CD4-positive, alpha-beta T cell (primary cell): ENCODE measurements at regions not wholly inside any gene's neighbourhood (a gene's known extent, or its start where the extent isn't known, plus 50 kb on each side); places are given as distances from the start of the nearest gene placed in this dataset.

ENCODE experiments used
- ATAC-seq: fragments of 200-7000 bp; cut with Tn5 transposase; one replicate; pipeline ENCODE4 v1.10.0; 2022; ENCODE audit warnings: mild to moderate bottlenecking; ENCODE audit not compliant: poor library complexity
- CTCF ChIA-PET: fragments of 350-600 bp; sonication (Branson Sonifier 250); formaldehyde crosslinking; loops from one replicate; lab custom pipeline; 2021; ENCODE audit warnings: antibody characterized with exemption, inconsistent platforms; lab: Charles Lee
- POLR2A ChIA-PET: fragments of 350-600 bp; sonication (Branson Sonifier 250); formaldehyde crosslinking; loops from one replicate; lab custom pipeline; 2021; ENCODE audit warnings: antibody characterized with exemption, inconsistent platforms; lab: Charles Lee
- DNase-seq, 14 experiments: peaks; one replicate each; pipeline ENCODE4 v3.0.0-alpha.2; 2013 to 2020; ENCODE audit warnings: mixed read lengths in 2 of 14
- H3K27ac ChIP-seq, 2 donors: one replicate each; pipeline versions ENCODE4 v1.5.1 to v1.7.0; 2013; ENCODE audit warnings: low read length in 2 of 2, low read depth in 1 of 2, mild to moderate bottlenecking in 1 of 2
- H3K27me3 ChIP-seq, 2 experiments: 1 replicate in 1 of 2; 2 replicates in 1 of 2; pipeline versions ENCODE4 v1.6.1 to v1.7.0; 2013; ENCODE audit warnings: low read length in 2 of 2, control low read depth in 1 of 2, mild to moderate bottlenecking in 1 of 2, moderate library complexity in 1 of 2; ENCODE audit not compliant: insufficient read depth in 2 of 2, control insufficient read depth in 1 of 2
- H3K36me3 ChIP-seq: one replicate; pipeline ENCODE4 v1.6.1; 2013; ENCODE audit warnings: low read length, control low read depth; ENCODE audit not compliant: insufficient read depth
- H3K4me1 ChIP-seq: one replicate; pipeline ENCODE4 v1.6.1; 2013; ENCODE audit warnings: low read length, control low read depth; ENCODE audit not compliant: insufficient read depth
- H3K4me3 ChIP-seq: one replicate; pipeline ENCODE4 v1.5.1; 2013; ENCODE audit warnings: mild to moderate bottlenecking, low read length, moderate library complexity
- H3K9me3 ChIP-seq, 2 experiments: 1 replicate in 1 of 2; 2 replicates in 1 of 2; pipeline versions ENCODE4 v1.6.1 to v1.7.0; 2013; ENCODE audit warnings: low read length in 2 of 2, mild to moderate bottlenecking in 2 of 2, control low read depth in 1 of 2, moderate library complexity in 1 of 2; ENCODE audit not compliant: control insufficient read depth in 1 of 2, insufficient read depth in 1 of 2
- H3K27ac Mint-ChIP-seq: one replicate; pipeline ENCODE4 v1.8.0; 2020; ENCODE audit warnings: mixed read lengths
- H3K27me3 Mint-ChIP-seq: one replicate; pipeline ENCODE4 v1.8.0; 2021; ENCODE audit warnings: mixed read lengths
- H3K36me3 Mint-ChIP-seq: one replicate; pipeline ENCODE4 v1.8.0; 2021; ENCODE audit warnings: low read depth, mixed read lengths
- H3K4me1 Mint-ChIP-seq: one replicate; pipeline ENCODE4 v1.8.0; 2021; ENCODE audit warnings: low read depth, mixed read lengths
- H3K4me3 Mint-ChIP-seq: one replicate; pipeline ENCODE4 v1.8.0; 2020; ENCODE audit warnings: mild to moderate bottlenecking, mixed read lengths
- H3K9me3 Mint-ChIP-seq: one replicate; pipeline ENCODE4 v1.8.0; 2020; ENCODE audit warnings: mixed read lengths
- CTCF ChIP-seq: fragments of 200-600 bp; IDR thresholded peaks from one replicate; pipeline ENCODE4 v1.8.0; 2022; ENCODE audit warnings: antibody characterized with exemption, mild to moderate bottlenecking
- intact Hi-C, 2 experiments: fragments of 100-400 bp; cut with DNase I in 1 of 2; cut with micrococcal nuclease in 1 of 2; formaldehyde crosslinking; loops; one replicate each; pipeline versions ENCODE4 v1.15.1 to v1.9.0; 2023 to 2025; cut with DNase I, micrococcal nuclease

- no peak overlapping the region for H3K4me3 Mint-ChIP-seq
- H3K36me3 Mint-ChIP-seq, result no peaks in the 10 kb centered on the region
- no peaks in the 10 kb centered on the region for H3K9me3 Mint-ChIP-seq
- peaks cover 3% of the 10 kb centered on the region for H3K4me1 ChIP-seq
- peaks cover 17% of the 10 kb centered on the region for H3K4me1 Mint-ChIP-seq
- no peak overlapping the region for H3K4me3 ChIP-seq
- ChIA-PET POLR2A (no interaction called here), CTCF (interaction anchor here (0.9 to 3.0 kb wide), 2 partner anchors 207 to 796 kb away, joined by 3 to 13 read pairs; no protein-coding TSS in a partner anchor)
- TF ChIP-seq CTCF, result no peak
- peak in 2 of 14 experiments; percentile 6 to 19 for DNase-seq
- H3K9me3 ChIP-seq, result no peaks in the 10 kb centered on the region
- H3K27ac ChIP-seq, result no peak overlapping the region
- intact Hi-C loops, result no loop called here
- no peaks in the 10 kb centered on the region for H3K27me3 ChIP-seq
- no peaks in the 10 kb centered on the region for H3K27me3 Mint-ChIP-seq
- no peak for ATAC-seq
- H3K27ac Mint-ChIP-seq, result no peak overlapping the region
- H3K36me3 ChIP-seq, result no peaks in the 10 kb centered on the region
Measured at GRCh38 chr14:100438678-100439592, 115.8 kb downstream of the SLC25A47 start.

- H3K27ac ChIP-seq, result no peak overlapping the region
- no peak overlapping the region for H3K4me3 ChIP-seq
- DNase-seq, result no peak
- no peak for ATAC-seq
- ChIA-PET POLR2A (no interaction called here), CTCF (interaction anchor here (0.9 to 3.0 kb wide), 3 partner anchors 206 to 796 kb away, joined by 3 to 13 read pairs (median 3); no protein-coding TSS in a partner anchor)
- Mint-ChIP-seq H3K36me3 (no peaks in the 10 kb centered on the region), H3K4me3 (no peak overlapping the region), H3K9me3 (no peaks in the 10 kb centered on the region), H3K27ac (no peak overlapping the region), H3K27me3 (no peaks in the 10 kb centered on the region), H3K4me1 (peaks cover 17% of the 10 kb centered on the region)
- intact Hi-C loops, result loop anchor here (1.0 to 2.0 kb wide), 2 partner anchors 213 to 215 kb away; no protein-coding TSS in a partner anchor
- H3K36me3 ChIP-seq, result no peaks in the 10 kb centered on the region
- H3K4me1 ChIP-seq, result peaks cover 3% of the 10 kb centered on the region
- no peak for TF ChIP-seq CTCF
- H3K27me3 ChIP-seq, result no peaks in the 10 kb centered on the region
- H3K9me3 ChIP-seq, result no peaks in the 10 kb centered on the region
Measured at GRCh38 chr14:100439781-100440180, 116.6 kb downstream of the SLC25A47 start.

- peak; percentile 19 for TF ChIP-seq CTCF
- Histone ChIP-seq H3K27me3 (no peaks in the 10 kb centered on the region), H3K9me3 (no peaks in the 10 kb centered on the region), H3K36me3 (no peaks in the 10 kb centered on the region), H3K4me3 (no peak overlapping the region), H3K27ac (no peak overlapping the region), H3K4me1 (peaks cover 3% of the 10 kb centered on the region)
- POLR2A ChIA-PET, result no interaction called here
- Mint-ChIP-seq H3K4me1 (peaks cover 17% of the 10 kb centered on the region), H3K36me3 (no peaks in the 10 kb centered on the region), H3K4me3 (no peak overlapping the region), H3K27ac (no peak overlapping the region), H3K9me3 (no peaks in the 10 kb centered on the region), H3K27me3 (no peaks in the 10 kb centered on the region)
- ATAC-seq, result no peak
- CTCF ChIA-PET, result interaction anchor here (1.0 to 3.0 kb wide), 2 partner anchors 205 to 223 kb away, joined by 3 to 13 read pairs; no protein-coding TSS in a partner anchor
- intact Hi-C loops, result loop anchor here (1.0 to 2.0 kb wide), 2 partner anchors 213 to 214 kb away; no protein-coding TSS in a partner anchor
- DNase-seq, result peak in 10 of 14 experiments; percentile 9 to 70 (median 27)
Measured at GRCh38 chr14:100440207-100440631, 117.1 kb downstream of the SLC25A47 start.
